Body of pancreas (tissue), 4 donors: ENCODE measurements at regions not wholly inside any gene's neighbourhood (a gene's known extent, or its start where the extent isn't known, plus 50 kb on each side); places are given as distances from the start of the nearest gene placed in this dataset.

Source experiments
- POLR2A ChIP-seq, 3 donors: fragments of 450-650 bp; IDR thresholded peaks; one replicate each; pipeline ENCODE4 v1.6.1; 2016; ENCODE audit warnings: antibody characterized with exemption in 3 of 3, mild to moderate bottlenecking in 2 of 3
- TF ChIP-seq, protein P1 (sequence below), 7 experiments: fragments of 450-650 bp in 4 of 7; fragments of 200-600 bp in 3 of 7; sonication (generic) in 3 of 7; IDR thresholded peaks; one replicate each; pipeline ENCODE4 v1.5.1; 2016 to 2019; ENCODE audit warnings: antibody characterized with exemption in 7 of 7

DNA sequence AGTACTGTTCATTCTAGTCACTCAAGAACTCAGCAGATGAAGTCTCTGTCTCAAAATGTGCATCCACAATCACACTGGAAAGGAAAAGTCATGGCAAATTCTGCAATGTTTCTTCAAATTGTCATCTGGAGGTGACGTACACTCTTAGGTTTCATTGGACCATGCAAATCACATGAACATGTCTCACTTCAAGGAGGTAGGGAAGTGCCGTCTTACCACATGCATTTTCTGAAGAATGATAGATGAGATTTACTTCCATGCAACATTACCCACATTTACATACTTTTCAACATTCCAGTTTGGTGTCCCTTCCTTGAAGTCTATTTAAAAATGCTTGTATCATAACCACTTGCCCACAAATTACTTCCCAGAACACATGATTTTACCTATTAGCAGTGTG is 107.9 kb upstream of the SATB1 start:
- TF ChIP-seq, protein P1, sequence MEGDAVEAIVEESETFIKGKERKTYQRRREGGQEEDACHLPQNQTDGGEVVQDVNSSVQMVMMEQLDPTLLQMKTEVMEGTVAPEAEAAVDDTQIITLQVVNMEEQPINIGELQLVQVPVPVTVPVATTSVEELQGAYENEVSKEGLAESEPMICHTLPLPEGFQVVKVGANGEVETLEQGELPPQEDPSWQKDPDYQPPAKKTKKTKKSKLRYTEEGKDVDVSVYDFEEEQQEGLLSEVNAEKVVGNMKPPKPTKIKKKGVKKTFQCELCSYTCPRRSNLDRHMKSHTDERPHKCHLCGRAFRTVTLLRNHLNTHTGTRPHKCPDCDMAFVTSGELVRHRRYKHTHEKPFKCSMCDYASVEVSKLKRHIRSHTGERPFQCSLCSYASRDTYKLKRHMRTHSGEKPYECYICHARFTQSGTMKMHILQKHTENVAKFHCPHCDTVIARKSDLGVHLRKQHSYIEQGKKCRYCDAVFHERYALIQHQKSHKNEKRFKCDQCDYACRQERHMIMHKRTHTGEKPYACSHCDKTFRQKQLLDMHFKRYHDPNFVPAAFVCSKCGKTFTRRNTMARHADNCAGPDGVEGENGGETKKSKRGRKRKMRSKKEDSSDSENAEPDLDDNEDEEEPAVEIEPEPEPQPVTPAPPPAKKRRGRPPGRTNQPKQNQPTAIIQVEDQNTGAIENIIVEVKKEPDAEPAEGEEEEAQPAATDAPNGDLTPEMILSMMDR (IDR thresholded peaks at IDR 0.05), result no peak
- no peak for TF ChIP-seq POLR2A (IDR thresholded peaks at IDR 0.05)
